ENCODE measurements at regions not wholly inside any gene's neighbourhood (a gene's known extent, or its start where the extent isn't known, plus 50 kb on each side); places are given as distances from the start of the nearest gene placed in this dataset.

- no peaks in the 10 kb centered on the region for H3K27me3 ChIP-seq (replicated peaks)
- in situ Hi-C loops (cut with HindIII; ENCODE audit: low pct_ligation_motif_present, low sequenced_read_pairs) = no loop called here
These were observed 518.9 kb upstream of the JARID2 start for GRCh38 chr6:14726816-14727493.

GRCh38 chr6:14727494-14728395 is 518.1 kb upstream of the JARID2 start:
- DNase-seq = no peak

More at GRCh38 chr6:14726816-14727493, 518.9 kb upstream of the JARID2 start:
- no peaks in the 10 kb centered on the region for H3K36me3 ChIP-seq (replicated peaks)
- no peak for TF ChIP-seq CTCF (IDR thresholded peaks at IDR 0.05; ENCODE audit: low read depth, low read length, missing control alignments)
- no peak for DNase-seq
- H3K4me3 ChIP-seq (ENCODE audit: low read depth, low read length) = no peak overlapping the region
- no peak overlapping the region for H3K27ac ChIP-seq

GRCh38 chr6:14728396-14729024 is 517.4 kb upstream of the JARID2 start:
- Histone ChIP-seq H3K27me3 (replicated peaks) (no peaks in the 10 kb centered on the region), H3K4me3 (ENCODE audit: low read depth, low read length) (no peak overlapping the region), H3K27ac (no peak overlapping the region), H3K36me3 (replicated peaks) (no peaks in the 10 kb centered on the region)
- in situ Hi-C loops (cut with HindIII; ENCODE audit: low pct_ligation_motif_present, low sequenced_read_pairs) = no loop called here
- DNase-seq = no peak
- TF ChIP-seq CTCF (IDR thresholded peaks at IDR 0.05; ENCODE audit: low read depth, low read length, missing control alignments) = no peak

More at GRCh38 chr6:14727494-14728395, 518.1 kb upstream of the JARID2 start:
- H3K36me3 ChIP-seq (replicated peaks) = no peaks in the 10 kb centered on the region
- no peaks in the 10 kb centered on the region for H3K27me3 ChIP-seq (replicated peaks)
- in situ Hi-C loops (cut with HindIII; ENCODE audit: low pct_ligation_motif_present, low sequenced_read_pairs) = no loop called here
- no peak overlapping the region for H3K4me3 ChIP-seq (ENCODE audit: low read depth, low read length)
- no peak overlapping the region for H3K27ac ChIP-seq
- TF ChIP-seq CTCF (IDR thresholded peaks at IDR 0.05; ENCODE audit: low read depth, low read length, missing control alignments) = no peak

- no peak overlapping the region for H3K27ac ChIP-seq
- H3K4me3 ChIP-seq (ENCODE audit: low read depth, low read length) = no peak overlapping the region
- DNase-seq = no peak
- TF ChIP-seq CTCF (IDR thresholded peaks at IDR 0.05; ENCODE audit: low read depth, low read length, missing control alignments) = no peak
- in situ Hi-C loops (cut with HindIII; ENCODE audit: low pct_ligation_motif_present, low sequenced_read_pairs) = no loop called here
- no peaks in the 10 kb centered on the region for H3K27me3 ChIP-seq (replicated peaks)
- H3K36me3 ChIP-seq (replicated peaks) = no peaks in the 10 kb centered on the region
These were observed 516.6 kb upstream of the JARID2 start for GRCh38 chr6:14729129-14729871.

GRCh38 chr6:14730654-14731053 is 515.2 kb upstream of the JARID2 start:
- no peak for DNase-seq
- H3K27ac ChIP-seq = no peak overlapping the region
- H3K27me3 ChIP-seq (replicated peaks) = no peaks in the 10 kb centered on the region
- no peaks in the 10 kb centered on the region for H3K36me3 ChIP-seq (replicated peaks)
- H3K4me3 ChIP-seq (ENCODE audit: low read depth, low read length) = no peak overlapping the region
- no peak for TF ChIP-seq CTCF (IDR thresholded peaks at IDR 0.05; ENCODE audit: low read depth, low read length, missing control alignments)
- in situ Hi-C loops (cut with HindIII; ENCODE audit: low pct_ligation_motif_present, low sequenced_read_pairs) = no loop called here
